ENCODE measurements at regions not wholly inside any gene's neighbourhood (a gene's known extent, or its start where the extent isn't known, plus 50 kb on each side); places are given as distances from the start of the nearest gene placed in this dataset.
"Not testable (repeated sequence)": the region's sequence is repeated elsewhere in the genome, so short reads cannot be mapped to it uniquely, and the experiment has no call there.

DNA sequence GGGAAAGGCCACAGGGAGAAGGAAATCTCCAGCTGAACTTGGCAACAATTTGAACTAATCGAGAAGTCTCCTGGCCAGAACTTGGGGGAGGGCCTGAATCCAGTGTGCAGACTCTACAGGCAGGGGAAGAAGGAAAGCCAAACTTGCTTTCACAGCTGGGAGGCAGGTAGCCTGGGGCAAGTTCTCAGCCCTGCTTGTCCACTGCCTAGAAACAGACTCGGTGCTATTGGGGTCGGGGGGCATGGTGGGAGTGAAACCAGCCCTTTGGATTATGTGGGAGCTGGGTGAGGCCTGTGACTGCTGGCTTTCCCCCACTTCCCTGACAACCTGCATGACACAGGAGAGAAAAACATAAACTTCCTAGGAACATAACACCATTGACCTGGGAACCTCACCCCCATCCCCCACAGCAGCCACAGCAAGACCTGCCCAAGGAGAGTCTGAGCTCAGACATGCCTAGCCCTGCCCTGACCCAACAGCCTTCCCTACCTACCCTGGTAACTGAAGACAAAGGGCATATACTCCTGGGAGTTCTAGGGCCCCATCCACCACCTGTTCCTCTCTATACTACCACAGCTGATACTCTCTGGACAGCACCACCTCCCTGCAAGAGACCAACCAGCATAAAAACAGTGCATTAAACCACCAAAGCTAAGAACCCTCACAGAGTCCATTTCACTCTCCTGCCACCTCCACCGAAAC is 103.7 kb upstream of the MNS1 start:
- no peak for DNase-seq

DNA sequence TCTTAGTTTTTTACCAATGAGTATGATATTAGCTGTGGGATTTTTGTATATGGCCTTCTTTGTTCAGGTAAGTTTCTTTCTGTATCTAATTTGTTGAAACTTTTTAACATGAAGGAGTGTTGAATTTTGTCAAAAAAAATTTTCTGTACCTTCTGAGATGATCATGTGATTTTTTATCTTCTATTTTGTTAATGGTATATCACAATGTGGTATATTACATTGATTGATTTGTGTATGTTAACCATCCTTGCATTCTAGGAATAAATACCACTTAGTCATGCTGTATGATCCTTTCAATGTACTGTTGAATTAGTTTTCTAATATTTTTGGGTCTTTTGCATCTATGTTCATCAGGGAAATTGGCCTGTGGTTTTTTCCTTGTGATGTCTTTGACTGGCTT is 92.5 kb upstream of the MNS1 start:
- DNase-seq = no peak

DNA sequence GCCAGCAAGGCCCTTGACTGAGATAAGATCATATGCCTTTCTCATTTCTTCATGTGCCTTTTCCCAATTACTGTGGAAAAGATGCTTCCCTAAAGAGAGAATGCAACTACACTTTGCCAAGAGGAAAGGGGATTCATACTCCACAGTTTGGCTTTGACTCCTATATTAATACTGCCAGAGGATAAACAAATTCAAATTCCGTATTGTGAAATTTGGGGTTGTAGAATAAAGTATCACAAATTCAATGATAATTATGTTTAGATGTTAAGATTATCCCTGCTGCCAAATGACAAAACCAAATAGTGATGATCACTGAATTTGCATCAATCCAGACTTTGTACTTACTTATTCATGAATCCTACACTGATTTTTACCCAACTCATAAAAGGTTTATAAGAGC is 88.5 kb upstream of the MNS1 start:
- no peak for DNase-seq

GRCh38 chr15:56552659-56553058 is 87.7 kb upstream of the MNS1 start:
- no peak for DNase-seq

GRCh38 chr15:56540570-56540969 is 75.6 kb upstream of the MNS1 start:
- not testable (repeated sequence) for DNase-seq

DNA sequence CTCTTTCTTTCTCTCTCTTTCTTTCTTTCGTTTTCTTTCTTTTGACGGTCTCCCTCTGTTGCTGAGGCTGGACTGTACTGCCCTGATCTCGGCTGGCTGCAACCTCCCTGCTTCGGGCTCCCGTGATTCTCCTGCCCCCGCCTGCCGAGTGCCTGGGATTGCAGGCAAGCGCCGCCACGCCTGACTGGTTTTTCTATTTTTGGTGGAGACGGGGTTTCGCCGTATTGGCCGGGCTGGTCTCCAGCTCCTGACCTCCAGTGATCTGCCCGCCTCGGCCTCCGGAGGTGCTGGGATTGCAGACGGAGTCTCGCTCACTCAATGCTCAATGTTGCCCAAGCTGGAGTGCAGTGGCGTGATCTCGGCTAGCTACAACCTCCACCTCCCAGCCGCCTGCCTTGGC is 75.2 kb upstream of the MNS1 start:
- not testable (repeated sequence) for DNase-seq

DNA sequence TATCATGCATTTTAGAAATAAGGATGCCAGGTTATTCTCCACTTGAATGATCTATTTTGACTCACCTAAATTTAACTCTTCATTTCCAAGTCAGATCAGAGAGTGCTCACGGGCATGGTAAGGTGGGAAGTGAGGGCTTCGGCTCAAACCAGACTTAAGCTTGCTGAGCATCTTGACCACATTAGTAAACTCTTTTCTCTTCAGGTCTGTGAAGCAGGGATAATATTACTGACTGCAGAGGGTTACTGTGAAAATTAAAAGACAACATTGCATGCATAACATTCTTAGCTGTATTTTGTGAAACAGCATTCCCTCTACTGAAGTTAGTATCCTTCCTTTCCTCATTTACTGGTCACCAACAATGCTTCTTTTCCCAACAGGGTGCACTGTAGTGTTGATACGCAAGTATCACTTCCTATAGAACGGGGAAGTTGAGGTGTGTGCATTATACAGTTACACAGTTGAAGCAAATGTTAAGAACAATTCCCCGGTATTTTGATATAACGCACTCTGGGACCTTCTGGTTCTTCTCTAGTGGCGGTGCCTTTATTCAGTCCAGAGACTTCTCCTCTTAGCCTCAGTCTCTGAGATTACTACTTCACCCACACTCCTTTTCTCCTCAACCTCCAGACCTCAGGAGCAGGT is 74.1 kb upstream of the MNS1 start:
- DNase-seq = no peak

DNA sequence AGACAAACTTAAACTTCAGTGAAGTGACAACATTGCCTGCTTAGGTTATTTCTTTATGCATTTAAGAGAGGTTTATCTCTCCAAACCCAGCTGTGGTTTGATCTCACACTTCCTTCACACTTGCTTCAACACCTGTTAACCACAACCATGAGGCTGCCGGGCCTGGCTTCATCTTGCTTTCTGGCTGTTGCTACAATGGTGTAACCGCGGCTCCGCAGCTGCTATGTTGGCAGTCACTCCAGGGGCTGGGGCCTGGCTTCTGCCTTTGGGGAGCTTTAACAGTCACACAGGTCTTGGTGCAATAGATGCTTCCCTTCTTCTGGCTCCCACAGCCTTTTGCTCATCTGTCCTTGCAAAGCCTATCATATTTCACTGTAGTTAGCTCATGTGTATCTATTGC is 72.9 kb upstream of the MNS1 start:
- DNase-seq = peak; percentile 53

- no peak for DNase-seq
These were observed 69.8 kb upstream of the MNS1 start for GRCh38 chr15:56534728-56535127.

DNA sequence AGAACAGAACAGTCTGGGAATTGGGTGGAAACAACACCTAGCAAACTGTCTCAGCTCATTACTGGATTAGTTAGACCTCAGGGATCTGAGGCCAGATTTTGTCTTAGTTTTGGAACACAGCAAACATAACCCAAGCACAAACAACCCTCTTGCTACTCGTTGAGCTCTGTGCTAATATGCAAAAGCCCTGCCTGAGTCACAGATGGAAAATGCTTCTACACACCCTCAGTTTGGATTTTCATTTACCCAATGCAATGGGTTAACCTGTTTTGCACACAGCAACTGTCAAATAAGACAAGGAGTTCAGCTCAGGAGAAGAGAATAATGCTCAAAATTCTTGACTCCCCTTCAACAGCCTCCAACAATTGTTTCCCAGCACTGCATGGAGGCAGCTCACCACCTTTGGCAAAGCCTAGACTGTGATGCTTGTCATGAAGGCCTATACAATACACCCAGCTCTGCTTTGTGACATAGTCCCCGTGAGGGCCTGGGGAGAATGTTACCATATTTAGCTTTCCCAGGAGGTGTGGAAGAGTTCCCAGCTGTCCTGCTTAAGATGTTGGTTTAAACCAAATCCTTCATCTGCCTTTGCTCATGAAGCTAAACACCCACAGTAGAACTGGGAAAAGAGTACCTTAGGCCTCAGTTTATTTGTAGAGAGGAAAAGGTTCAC is 68.9 kb upstream of the MNS1 start:
- DNase-seq = no peak

DNA sequence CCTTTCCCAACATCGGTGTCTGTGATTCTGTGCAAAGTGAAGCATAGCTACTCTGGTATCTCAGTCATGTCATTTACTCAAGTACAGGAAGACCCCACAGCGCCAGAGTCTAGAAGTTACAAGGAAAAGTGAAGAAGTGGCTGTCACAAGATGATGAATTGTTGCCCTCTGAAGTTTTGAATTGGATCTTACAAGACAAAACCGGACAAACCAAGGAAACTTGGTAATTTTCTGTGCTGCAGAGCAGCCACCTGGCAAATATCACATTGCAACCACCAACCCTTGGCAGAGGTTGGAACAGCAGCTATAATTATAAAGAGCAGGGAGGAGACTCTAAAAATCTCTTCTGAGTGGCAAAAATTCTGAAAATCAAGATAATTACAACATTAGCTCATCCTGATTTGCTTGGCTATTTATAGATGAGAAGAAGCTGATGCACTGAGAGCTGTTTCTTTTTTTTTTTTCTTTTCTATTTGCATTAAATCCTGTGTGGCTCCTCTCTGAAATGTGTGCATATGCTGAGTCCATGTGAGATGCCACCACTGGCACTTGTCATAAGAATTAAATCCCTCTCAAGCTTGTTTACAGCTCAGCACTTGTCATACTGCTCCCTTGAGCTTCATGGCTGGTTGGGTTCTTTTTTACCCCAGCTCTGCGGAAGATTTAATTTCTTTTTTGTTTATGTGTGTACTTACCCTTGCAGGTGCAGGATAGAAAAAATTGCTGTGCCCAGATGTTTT is 68.0 kb upstream of the MNS1 start:
- no peak for DNase-seq

DNA sequence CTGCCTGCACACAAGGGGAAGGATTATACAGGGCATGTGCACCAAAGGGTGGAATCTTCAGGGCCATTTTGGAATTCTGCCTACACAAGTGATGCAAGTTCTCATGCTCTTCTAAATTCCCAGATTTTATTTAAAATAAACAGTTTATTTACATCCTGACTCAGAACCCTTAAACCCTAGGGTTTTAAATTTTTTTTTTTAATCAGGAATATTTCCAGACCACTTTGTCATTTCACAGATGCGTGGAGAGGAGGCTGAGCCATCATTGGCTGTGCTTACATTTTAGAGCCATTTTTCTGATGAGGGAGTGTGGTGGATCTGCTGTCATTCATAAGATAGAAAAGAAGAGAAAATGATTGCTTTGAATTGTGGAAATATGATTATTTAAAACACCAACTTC is 65.2 kb upstream of the MNS1 start:
- no peak for DNase-seq

DNA sequence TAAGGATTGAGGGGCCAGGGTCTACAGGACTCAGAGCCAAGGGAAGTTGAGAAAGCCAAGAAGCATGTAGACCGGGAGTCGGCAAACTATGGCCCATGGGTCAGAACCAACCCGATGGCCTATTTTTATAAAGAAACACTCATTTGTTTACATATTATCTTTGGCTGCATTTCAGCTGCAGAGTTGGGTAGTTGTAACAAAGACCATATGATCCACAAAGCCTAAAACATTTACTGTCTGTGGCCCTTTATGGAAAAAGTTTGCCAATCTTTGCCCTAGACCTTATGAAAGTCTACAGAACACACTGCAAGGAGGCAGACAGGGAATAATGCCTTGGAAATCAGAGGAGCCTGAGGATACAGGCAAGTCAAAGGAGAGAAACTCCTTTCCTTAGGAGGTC is 63.2 kb upstream of the MNS1 start:
- no peak for DNase-seq

- no peak for DNase-seq
These were observed 60.0 kb upstream of the MNS1 start for GRCh38 chr15:56524915-56525314.

DNA sequence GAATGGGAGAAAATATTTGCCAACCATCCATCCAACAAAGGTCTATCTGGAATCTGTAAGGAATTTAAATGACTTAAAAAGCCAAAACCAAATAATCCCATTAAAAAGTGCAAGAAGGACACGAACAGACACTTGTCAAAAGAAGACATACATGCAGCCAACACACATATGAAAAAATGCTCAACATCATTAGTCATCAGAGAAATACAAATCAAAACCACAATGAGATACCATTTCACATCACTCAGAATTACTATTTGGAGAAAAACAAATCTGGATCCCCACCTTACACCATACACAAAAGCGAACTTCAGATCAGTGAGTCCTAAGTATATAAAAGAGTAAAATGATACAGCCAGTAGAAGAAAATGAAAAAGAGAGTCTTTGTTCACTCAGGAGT is 58.6 kb upstream of the MNS1 start:
- no peak for DNase-seq

DNA sequence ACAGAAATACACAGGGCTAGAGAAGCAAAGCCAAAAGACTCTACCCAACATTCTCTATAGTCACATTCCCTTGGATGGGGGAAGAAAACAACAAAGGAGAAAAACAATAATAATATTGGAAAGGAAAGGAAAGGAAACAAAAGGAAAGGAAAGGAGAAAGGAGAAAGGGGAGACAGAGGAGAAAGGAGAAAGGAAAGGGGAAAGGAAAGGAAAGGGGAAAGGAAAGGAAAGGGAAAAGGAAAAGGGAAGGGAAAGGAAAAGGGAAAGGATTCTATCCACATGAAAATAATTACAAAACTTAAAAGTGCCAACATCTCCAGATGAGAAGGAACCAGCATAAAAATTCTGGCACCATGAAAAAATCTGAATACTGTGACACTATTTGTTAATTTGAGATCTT is 54.1 kb upstream of the MNS1 start:
- no peak for DNase-seq
